Neuronal stem cell (in vitro differentiated cells): ENCODE measurements at regions not wholly inside any gene's neighbourhood (a gene's known extent, or its start where the extent isn't known, plus 50 kb on each side); places are given as distances from the start of the nearest gene placed in this dataset.

Experiments used
- DNase-seq: peaks from one replicate; pipeline ENCODE4 v3.0.0-alpha.2; 2013; ENCODE audit warnings: low spot score
- H2AFZ ChIP-seq: one replicate; pipeline ENCODE4 v1.6.1; 2013; ENCODE audit warnings: mild to moderate bottlenecking, low read length, inconsistent platforms
- H2AK5ac ChIP-seq: 2 replicates; pipeline ENCODE4 v1.6.1; 2013; ENCODE audit warnings: low read depth, mild to moderate bottlenecking, inconsistent platforms, low read length, moderate library complexity, mixed read lengths
- H2BK120ac ChIP-seq: 2 replicates; pipeline ENCODE4 v1.6.1; 2013; ENCODE audit warnings: low read depth, mild to moderate bottlenecking, inconsistent platforms, low read length, moderate library complexity, mixed read lengths
- H2BK12ac ChIP-seq: one replicate; pipeline ENCODE4 v1.6.1; 2013; ENCODE audit warnings: low read length, inconsistent platforms
- H2BK15ac ChIP-seq: 2 replicates; pipeline ENCODE4 v1.6.1; 2013; ENCODE audit warnings: mild to moderate bottlenecking, low read length, inconsistent platforms, mixed read lengths
- H2BK5ac ChIP-seq: one replicate; pipeline ENCODE4 v1.6.1; 2013; ENCODE audit warnings: inconsistent platforms, mild to moderate bottlenecking, low read length, moderate library complexity
- H3K14ac ChIP-seq: one replicate; pipeline ENCODE4 v1.6.1; 2013; ENCODE audit warnings: low read length, inconsistent platforms
- H3K18ac ChIP-seq: 2 replicates; pipeline ENCODE4 v1.6.1; 2013; ENCODE audit warnings: low read length, inconsistent platforms
- H3K23ac ChIP-seq: 2 replicates; pipeline ENCODE4 v1.6.1; 2013; ENCODE audit warnings: low read depth, mild to moderate bottlenecking, mixed read lengths, low read length, inconsistent platforms; ENCODE audit not compliant: poor library complexity
- H3K27ac ChIP-seq: replicated peaks from 3 replicates; pipeline ENCODE4 v1.5.1; 2013; ENCODE audit warnings: low read length, inconsistent platforms
- H3K27me3 ChIP-seq, 3 experiments: 2 replicates each; pipeline ENCODE4 v1.6.1; 2013; ENCODE audit warnings: low read length in 3 of 3, mild to moderate bottlenecking in 2 of 3, inconsistent platforms in 1 of 3, low read depth in 1 of 3, mixed read lengths in 1 of 3, moderate library complexity in 1 of 3; ENCODE audit not compliant: control insufficient read depth in 3 of 3, insufficient read depth in 3 of 3
- H3K36me3 ChIP-seq, 2 donors: replicated peaks in 1 of 2; 2 replicates each; pipeline ENCODE4 v1.6.1; 2013; ENCODE audit warnings: low read length in 2 of 2; ENCODE audit not compliant: control insufficient read depth in 2 of 2, insufficient read depth in 2 of 2
- H3K4ac ChIP-seq: 2 replicates; pipeline ENCODE4 v1.6.1; 2013; ENCODE audit warnings: inconsistent platforms, mild to moderate bottlenecking, low read length, moderate library complexity
- H3K4me1 ChIP-seq, 2 donors: 1 replicate in 1 of 2; 2 replicates in 1 of 2; pipeline ENCODE4 v1.6.1; 2013; ENCODE audit warnings: low read length in 2 of 2, low read depth in 1 of 2; ENCODE audit not compliant: control insufficient read depth in 2 of 2, insufficient read depth in 1 of 2
- H3K4me2 ChIP-seq: one replicate; pipeline ENCODE4 v1.6.1; 2013; ENCODE audit warnings: mild to moderate bottlenecking, low read length, inconsistent platforms; ENCODE audit not compliant: insufficient read depth, poor library complexity, severe bottlenecking
- H3K4me3 ChIP-seq, 2 donors: 2 replicates each; pipeline ENCODE4 v1.5.1; 2013; ENCODE audit warnings: low read length in 2 of 2, mild to moderate bottlenecking in 2 of 2, inconsistent platforms in 1 of 2, moderate library complexity in 1 of 2
- H3K79me1 ChIP-seq: one replicate; pipeline ENCODE4 v1.6.1; 2013; ENCODE audit warnings: low read depth, mild to moderate bottlenecking, inconsistent platforms, low read length, moderate library complexity
- H3K9ac ChIP-seq: one replicate; pipeline ENCODE4 v1.6.1; 2013; ENCODE audit warnings: mild to moderate bottlenecking, low read depth, low read length, inconsistent platforms; ENCODE audit not compliant: poor library complexity
- H3K9me3 ChIP-seq, 2 donors: replicated peaks in 1 of 2; 2 replicates each; pipeline versions ENCODE3 to v1.6.1; 2013; ENCODE audit warnings: low read length in 2 of 2, mild to moderate bottlenecking in 2 of 2, inconsistent platforms in 1 of 2, low read depth in 1 of 2, mixed read lengths in 1 of 2, moderate library complexity in 1 of 2; ENCODE audit not compliant: control insufficient read depth in 2 of 2, insufficient read depth in 1 of 2
- H4K8ac ChIP-seq: one replicate; pipeline ENCODE4 v1.6.1; 2013; ENCODE audit warnings: low read depth, mild to moderate bottlenecking, inconsistent platforms, low read length, moderate library complexity
- H4K91ac ChIP-seq: one replicate; pipeline ENCODE4 v1.6.1; 2013; ENCODE audit warnings: low read length, low read depth, mild to moderate bottlenecking, inconsistent platforms; ENCODE audit not compliant: poor library complexity
- WGBS, 2 donors: extraction: QIAGEN DNeasy Blood & Tissue Kit; methylation state at CpG; one replicate each; pipeline ENCODE4 v1.1.7; 2013; ENCODE audit warnings: missing lambda C conversion rate in 2 of 2, mixed read lengths in 1 of 2; ENCODE audit not compliant: insufficient read length in 2 of 2, insufficient replicate concordance in 1 of 2; ENCODE audit errors: extremely low coverage in 2 of 2; 5-methylcytosine and 5-hydroxymethylcytosine counted together

DNA sequence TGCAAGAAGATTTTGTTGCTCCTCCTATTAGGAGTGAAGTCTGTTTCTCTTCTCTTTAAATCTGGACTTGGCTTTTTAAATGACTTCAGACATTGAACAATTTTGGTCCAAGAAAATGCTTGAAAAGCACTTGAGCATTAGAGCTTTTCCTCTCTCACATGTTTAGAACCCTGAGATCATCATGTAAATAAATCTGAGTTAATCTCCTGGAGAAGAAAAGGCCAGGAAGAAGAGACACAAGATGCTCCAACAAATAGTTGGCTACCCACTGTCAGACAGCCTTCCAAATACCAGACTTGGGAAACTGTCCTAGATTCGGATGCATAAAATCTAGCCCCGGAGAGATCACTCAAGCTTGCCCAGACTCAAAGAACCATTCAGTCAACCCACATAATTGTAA is 1353.1 kb upstream of the ADGRL4 start:
- no peak overlapping the region for H2BK5ac ChIP-seq
- H2AK5ac ChIP-seq: no peak overlapping the region
- H3K14ac ChIP-seq: no peak overlapping the region
- no peak overlapping the region for H4K8ac ChIP-seq
- no peak overlapping the region for H2BK120ac ChIP-seq
- H3K4ac ChIP-seq: no peak overlapping the region
- no peak overlapping the region for H3K18ac ChIP-seq
- H3K23ac ChIP-seq: no peak overlapping the region
- H3K4me1 ChIP-seq: no peaks in the 10 kb centered on the region
- no peak for DNase-seq
- no peaks in the 10 kb centered on the region for H3K36me3 ChIP-seq
- H3K4me2 ChIP-seq: no peak overlapping the region
- H3K27me3 ChIP-seq: no peaks in the 10 kb centered on the region
- H2BK15ac ChIP-seq: no peak overlapping the region
- H2BK12ac ChIP-seq: no peak overlapping the region
- H3K27ac ChIP-seq: no peak overlapping the region
- H3K79me1 ChIP-seq: no peaks in the 10 kb centered on the region
- H3K9me3 ChIP-seq: no peaks in the 10 kb centered on the region
- H3K4me3 ChIP-seq: no peak overlapping the region
- no CpG with 5 or more reads among the region's 2 CpGs for WGBS, 2 donors
- no peak overlapping the region for H4K91ac ChIP-seq
- H2AFZ ChIP-seq: peak overlapping the region; percentile 37
- H3K9ac ChIP-seq: no peak overlapping the region

DNA sequence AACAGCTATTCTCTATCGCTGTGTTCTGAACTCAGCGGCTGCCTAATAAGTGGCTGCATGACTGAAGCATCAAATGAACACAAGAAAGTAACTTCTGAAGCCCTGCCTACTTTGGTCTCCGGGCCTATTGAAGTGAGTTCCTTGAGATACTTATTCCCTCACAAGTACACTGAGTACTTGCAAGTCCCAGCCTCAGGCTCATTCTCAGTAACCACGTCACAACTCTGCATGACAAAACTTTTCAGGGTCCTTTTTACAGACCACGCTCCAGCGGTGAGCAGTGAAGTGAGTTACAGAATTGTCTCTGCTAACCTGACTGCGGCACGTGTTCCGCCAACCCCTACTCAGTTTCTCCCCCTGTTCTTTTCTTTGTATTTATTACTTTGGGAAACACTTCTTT is 1342.7 kb upstream of the ADGRL4 start:
- no peak overlapping the region for H3K27ac ChIP-seq
- no peak for DNase-seq
- no peaks in the 10 kb centered on the region for H3K9me3 ChIP-seq
- H3K4me3 ChIP-seq: no peak overlapping the region
- no peak overlapping the region for H3K4ac ChIP-seq
- H3K14ac ChIP-seq: no peak overlapping the region
- no peak overlapping the region for H2BK5ac ChIP-seq
- H3K27me3 ChIP-seq: no peaks in the 10 kb centered on the region
- peak overlapping the region; percentile 56 for H2AFZ ChIP-seq
- no peak overlapping the region for H3K18ac ChIP-seq
- no peak overlapping the region for H2AK5ac ChIP-seq
- no peak overlapping the region for H2BK120ac ChIP-seq
- H2BK12ac ChIP-seq: no peak overlapping the region
- H3K79me1 ChIP-seq: no peaks in the 10 kb centered on the region
- H2BK15ac ChIP-seq: no peak overlapping the region
- H3K4me2 ChIP-seq: no peak overlapping the region
- H3K36me3 ChIP-seq: no peaks in the 10 kb centered on the region
- H3K23ac ChIP-seq: no peak overlapping the region
- H3K9ac ChIP-seq: no peak overlapping the region
- H3K4me1 ChIP-seq: no peaks in the 10 kb centered on the region
- no peak overlapping the region for H4K91ac ChIP-seq
- H4K8ac ChIP-seq: no peak overlapping the region
- no CpG with 5 or more reads among the region's 9 CpGs for WGBS, 2 donors

DNA sequence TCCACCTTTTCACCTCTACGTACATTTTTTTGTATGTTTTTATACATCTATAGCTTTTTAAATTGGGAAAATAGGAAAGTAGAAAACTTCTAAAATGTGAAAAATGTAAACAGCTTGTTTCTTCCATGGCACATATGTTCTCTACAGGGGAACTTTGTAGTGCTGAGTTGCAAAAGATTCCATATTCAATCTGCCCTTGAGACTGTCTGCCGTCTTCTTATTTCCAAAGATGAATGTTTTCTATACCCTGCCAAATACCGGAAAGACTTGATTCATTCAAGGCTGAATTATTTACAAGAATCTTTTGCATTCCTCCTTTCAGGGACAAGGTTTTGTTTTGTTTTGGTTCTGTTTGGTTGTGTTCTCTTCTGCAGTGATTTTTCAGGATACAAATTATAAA is 1334.5 kb upstream of the ADGRL4 start:
- Histone ChIP-seq H3K9me3 (peaks cover 0 to 6% of the 10 kb centered on the region in 2 donors), H3K14ac (no peak overlapping the region), H2BK12ac (no peak overlapping the region), H3K18ac (no peak overlapping the region), H3K23ac (no peak overlapping the region), H3K4me3 (no peak overlapping the region), H2AK5ac (no peak overlapping the region), H3K27me3 (no peaks in the 10 kb centered on the region), H3K36me3 (no peaks in the 10 kb centered on the region), H3K4me2 (no peak overlapping the region), H4K91ac (no peak overlapping the region), H2BK5ac (no peak overlapping the region), H3K4ac (no peak overlapping the region), H3K27ac (no peak overlapping the region), H2AFZ (no peak overlapping the region), H3K79me1 (no peaks in the 10 kb centered on the region), H4K8ac (no peak overlapping the region), H2BK120ac (no peak overlapping the region), H2BK15ac (no peak overlapping the region), H3K9ac (no peak overlapping the region), H3K4me1 (peaks cover 0 to 5% of the 10 kb centered on the region in 2 donors)
- WGBS, 2 donors: 100% methylated on average over 1 of the region's 3 CpGs; no CpG with 5 or more reads in 1 of the 2 donors
- DNase-seq: no peak

DNA sequence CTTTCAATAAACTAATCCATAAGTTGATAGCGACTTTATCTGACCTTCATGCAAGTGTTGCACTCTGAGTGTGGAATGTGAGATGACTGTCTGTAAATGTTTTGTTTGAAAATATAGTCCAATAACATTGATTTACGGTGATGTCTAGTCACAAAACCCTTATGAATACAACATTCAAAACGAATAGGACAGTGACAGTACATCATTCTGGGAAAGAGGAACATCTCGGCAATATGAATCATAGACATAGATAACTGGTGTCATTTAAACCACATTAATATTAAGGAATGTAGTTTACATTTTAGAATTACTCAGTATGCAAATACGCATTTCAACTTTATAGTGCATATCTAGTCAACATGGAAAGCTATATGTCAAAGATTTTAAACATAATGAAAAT is 1311.6 kb upstream of the ADGRL4 start:
- no CpG with 5 or more reads among the region's 5 CpGs for WGBS, 2 donors
- Histone ChIP-seq H2BK5ac (no peak overlapping the region), H2BK120ac (no peak overlapping the region), H3K9me3 (no peaks in the 10 kb centered on the region), H2AFZ (no peak overlapping the region), H3K4ac (no peak overlapping the region), H3K27me3 (no peaks in the 10 kb centered on the region), H3K79me1 (no peaks in the 10 kb centered on the region), H2BK12ac (no peak overlapping the region), H3K4me3 (no peak overlapping the region), H4K91ac (no peak overlapping the region), H2AK5ac (no peak overlapping the region), H2BK15ac (no peak overlapping the region), H3K23ac (no peak overlapping the region), H3K14ac (no peak overlapping the region), H3K4me1 (no peaks in the 10 kb centered on the region), H3K4me2 (no peak overlapping the region), H4K8ac (no peak overlapping the region), H3K36me3 (no peaks in the 10 kb centered on the region), H3K9ac (no peak overlapping the region), H3K27ac (no peak overlapping the region), H3K18ac (no peak overlapping the region)
- no peak for DNase-seq
